Fibroblast of lung (primary cell): ENCODE measurements at regions not wholly inside any gene's neighbourhood (a gene's known extent, or its start where the extent isn't known, plus 50 kb on each side); places are given as distances from the start of the nearest gene placed in this dataset.

Source experiments
- EZH2 ChIP-seq: IDR thresholded peaks from 2 replicates; pipeline ENCODE4 v1.5.1; 2012; ENCODE audit warnings: low read length, control low read depth, mild to moderate bottlenecking; ENCODE audit errors: missing control alignments
- TF ChIP-seq, protein P1 (sequence below), 2 donors: IDR thresholded peaks in 1 of 2; conservative IDR thresholded peaks in 1 of 2; 1 replicate in 1 of 2; 2 replicates in 1 of 2; pipeline ENCODE4 v1.5.1; 2011 to 2012; ENCODE audit warnings: low read length in 2 of 2, control low read depth in 1 of 2, inconsistent platforms in 1 of 2, low read depth in 1 of 2, mild to moderate bottlenecking in 1 of 2

GRCh38 chr18:2164644-2165550 lies 406.4 kb downstream of the METTL4 start:
- TF ChIP-seq, protein P1, sequence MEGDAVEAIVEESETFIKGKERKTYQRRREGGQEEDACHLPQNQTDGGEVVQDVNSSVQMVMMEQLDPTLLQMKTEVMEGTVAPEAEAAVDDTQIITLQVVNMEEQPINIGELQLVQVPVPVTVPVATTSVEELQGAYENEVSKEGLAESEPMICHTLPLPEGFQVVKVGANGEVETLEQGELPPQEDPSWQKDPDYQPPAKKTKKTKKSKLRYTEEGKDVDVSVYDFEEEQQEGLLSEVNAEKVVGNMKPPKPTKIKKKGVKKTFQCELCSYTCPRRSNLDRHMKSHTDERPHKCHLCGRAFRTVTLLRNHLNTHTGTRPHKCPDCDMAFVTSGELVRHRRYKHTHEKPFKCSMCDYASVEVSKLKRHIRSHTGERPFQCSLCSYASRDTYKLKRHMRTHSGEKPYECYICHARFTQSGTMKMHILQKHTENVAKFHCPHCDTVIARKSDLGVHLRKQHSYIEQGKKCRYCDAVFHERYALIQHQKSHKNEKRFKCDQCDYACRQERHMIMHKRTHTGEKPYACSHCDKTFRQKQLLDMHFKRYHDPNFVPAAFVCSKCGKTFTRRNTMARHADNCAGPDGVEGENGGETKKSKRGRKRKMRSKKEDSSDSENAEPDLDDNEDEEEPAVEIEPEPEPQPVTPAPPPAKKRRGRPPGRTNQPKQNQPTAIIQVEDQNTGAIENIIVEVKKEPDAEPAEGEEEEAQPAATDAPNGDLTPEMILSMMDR (conservative IDR thresholded peaks at IDR 0.05 in 1 of 2, IDR thresholded peaks at IDR 0.05 in 1 of 2; ENCODE audit: low read depth in 1 of 2, low read length in 2 of 2): no peak
- TF ChIP-seq EZH2: no peak
